Vagina (tissue), 2 donors: ENCODE measurements at regions not wholly inside any gene's neighbourhood (a gene's known extent, or its start where the extent isn't known, plus 50 kb on each side); places are given as distances from the start of the nearest gene placed in this dataset.

Experiments used
- POLR2A ChIP-seq, 2 donors: fragments of 450-650 bp; IDR thresholded peaks; one replicate each; pipeline ENCODE4 v1.6.1; 2017; ENCODE audit warnings: antibody characterized with exemption in 2 of 2, mild to moderate bottlenecking in 2 of 2, moderate library complexity in 2 of 2
- POLR2AphosphoS5 ChIP-seq, 2 donors: sonication (generic); formaldehyde crosslinking; IDR thresholded peaks; one replicate each; pipeline ENCODE4 v1.9.0; 2017; ENCODE audit warnings: antibody characterized with exemption in 2 of 2, mild to moderate bottlenecking in 2 of 2, low read depth in 1 of 2; ENCODE audit not compliant: insufficient read depth in 1 of 2
- TF ChIP-seq, protein P1 (sequence below), 3 experiments: fragments of 450-650 bp in 2 of 3; fragments of 200-600 bp in 1 of 3; sonication (generic) in 1 of 3; IDR thresholded peaks; one replicate each; pipeline ENCODE4 v1.5.1; 2017 to 2019; ENCODE audit warnings: antibody characterized with exemption in 3 of 3, mild to moderate bottlenecking in 2 of 3, moderate library complexity in 2 of 3

- TF ChIP-seq POLR2A (IDR thresholded peaks at IDR 0.05) (no peak), POLR2AphosphoS5 (IDR thresholded peaks at IDR 0.05; ENCODE audit: insufficient read depth in 1 of 2, low read depth in 1 of 2) (peak in 1 of 2 donors; percentile 46)
- TF ChIP-seq, protein P1, sequence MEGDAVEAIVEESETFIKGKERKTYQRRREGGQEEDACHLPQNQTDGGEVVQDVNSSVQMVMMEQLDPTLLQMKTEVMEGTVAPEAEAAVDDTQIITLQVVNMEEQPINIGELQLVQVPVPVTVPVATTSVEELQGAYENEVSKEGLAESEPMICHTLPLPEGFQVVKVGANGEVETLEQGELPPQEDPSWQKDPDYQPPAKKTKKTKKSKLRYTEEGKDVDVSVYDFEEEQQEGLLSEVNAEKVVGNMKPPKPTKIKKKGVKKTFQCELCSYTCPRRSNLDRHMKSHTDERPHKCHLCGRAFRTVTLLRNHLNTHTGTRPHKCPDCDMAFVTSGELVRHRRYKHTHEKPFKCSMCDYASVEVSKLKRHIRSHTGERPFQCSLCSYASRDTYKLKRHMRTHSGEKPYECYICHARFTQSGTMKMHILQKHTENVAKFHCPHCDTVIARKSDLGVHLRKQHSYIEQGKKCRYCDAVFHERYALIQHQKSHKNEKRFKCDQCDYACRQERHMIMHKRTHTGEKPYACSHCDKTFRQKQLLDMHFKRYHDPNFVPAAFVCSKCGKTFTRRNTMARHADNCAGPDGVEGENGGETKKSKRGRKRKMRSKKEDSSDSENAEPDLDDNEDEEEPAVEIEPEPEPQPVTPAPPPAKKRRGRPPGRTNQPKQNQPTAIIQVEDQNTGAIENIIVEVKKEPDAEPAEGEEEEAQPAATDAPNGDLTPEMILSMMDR (IDR thresholded peaks at IDR 0.05) = no peak
Observed at GRCh38 chr13:97116754-97117153, 105.4 kb upstream of the MBNL2 start.
